GM18505 (cell line): ENCODE measurements at regions not wholly inside any gene's neighbourhood (a gene's known extent, or its start where the extent isn't known, plus 50 kb on each side); places are given as distances from the start of the nearest gene placed in this dataset.

Experiments
- ATAC-seq: cut with Tn5 transposase; IDR thresholded peaks from one replicate; pipeline ENCODE4 v1.9.1; 2021; ENCODE audit not compliant: unreplicated experiment
- POLR2A ChIP-seq: IDR thresholded peaks from 4 replicates; pipeline ENCODE4 v1.6.1; 2011; ENCODE audit warnings: borderline replicate concordance; ENCODE audit not compliant: insufficient read depth, insufficient read length; ENCODE audit errors: extremely low read depth

- no peak for ATAC-seq
- no peak for TF ChIP-seq POLR2A
Measured at GRCh38 chr10:53432035-53432434, 659.5 kb upstream of the MBL2 start.

GRCh38 chr10:53430974-53431373, 658.4 kb upstream of the MBL2 start:
- ATAC-seq, result no peak
- TF ChIP-seq POLR2A, result no peak

DNA sequence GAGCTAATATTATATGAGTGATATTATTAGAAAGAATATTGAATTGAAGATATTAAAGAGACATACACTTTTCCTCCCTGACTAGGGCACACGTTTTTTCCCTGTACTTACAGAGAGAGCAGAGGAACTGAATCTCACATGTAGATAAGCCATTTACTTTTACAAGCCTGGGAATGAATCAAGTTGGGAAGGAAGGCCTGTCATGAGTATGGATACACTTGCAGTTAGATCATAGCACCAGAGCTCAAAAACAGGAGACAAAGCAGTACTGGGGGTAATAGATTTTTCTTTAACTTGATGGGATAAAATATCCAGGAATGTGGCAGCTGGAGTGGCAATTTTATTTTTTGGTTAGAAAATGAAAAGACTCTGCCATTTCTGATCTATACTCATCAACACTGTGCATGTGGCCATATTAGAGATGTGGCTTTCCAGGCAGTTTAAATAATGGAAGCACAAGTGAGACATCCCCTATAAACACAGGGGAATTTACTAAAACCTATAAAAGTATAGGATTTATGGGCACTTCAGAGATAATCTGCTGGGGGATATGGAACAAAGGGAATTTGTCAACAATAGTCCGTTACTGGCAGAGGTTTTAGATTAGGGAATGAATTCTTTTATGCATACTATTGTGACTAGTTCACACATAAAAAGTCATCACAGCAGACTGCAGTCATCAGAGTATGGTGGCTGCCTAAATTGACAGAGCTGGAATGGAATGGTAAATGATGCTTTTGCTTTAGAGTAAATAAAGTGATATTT, 657.7 kb upstream of the MBL2 start:
- TF ChIP-seq POLR2A, result no peak
- ATAC-seq, result no peak

DNA sequence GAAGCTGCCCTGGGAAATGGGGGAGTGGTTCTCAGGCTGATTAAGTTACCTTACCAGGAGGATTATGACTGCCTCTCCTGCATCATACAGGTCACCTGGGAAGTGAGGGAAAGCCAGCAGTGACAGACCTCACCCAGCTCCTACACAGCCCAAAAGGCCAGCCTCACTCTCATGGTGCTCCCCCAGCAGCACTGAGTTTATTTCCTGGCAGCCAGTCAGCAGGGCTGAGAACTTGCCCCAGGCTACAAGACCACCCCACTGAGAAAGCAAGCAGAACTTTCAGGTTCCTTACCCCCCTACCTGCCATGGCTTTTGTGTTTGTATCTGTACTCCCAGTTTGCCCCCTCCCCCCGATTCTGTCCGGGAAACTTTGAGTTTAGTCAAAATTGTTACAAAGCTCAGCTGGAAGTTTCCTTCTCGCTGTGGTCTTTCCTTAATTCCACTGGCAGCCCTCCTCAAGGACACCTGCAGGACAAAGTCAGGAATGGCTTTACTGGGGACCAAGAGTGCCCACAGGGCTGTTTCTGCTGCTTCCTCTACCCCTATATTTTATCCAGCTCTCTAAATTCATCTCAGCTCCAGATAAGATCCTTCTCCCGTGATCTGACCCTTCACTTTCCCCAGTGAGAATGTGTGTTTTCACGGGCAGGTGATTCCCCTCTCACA, 649.8 kb upstream of the MBL2 start:
- ATAC-seq, result no peak
- TF ChIP-seq POLR2A, result no peak

DNA sequence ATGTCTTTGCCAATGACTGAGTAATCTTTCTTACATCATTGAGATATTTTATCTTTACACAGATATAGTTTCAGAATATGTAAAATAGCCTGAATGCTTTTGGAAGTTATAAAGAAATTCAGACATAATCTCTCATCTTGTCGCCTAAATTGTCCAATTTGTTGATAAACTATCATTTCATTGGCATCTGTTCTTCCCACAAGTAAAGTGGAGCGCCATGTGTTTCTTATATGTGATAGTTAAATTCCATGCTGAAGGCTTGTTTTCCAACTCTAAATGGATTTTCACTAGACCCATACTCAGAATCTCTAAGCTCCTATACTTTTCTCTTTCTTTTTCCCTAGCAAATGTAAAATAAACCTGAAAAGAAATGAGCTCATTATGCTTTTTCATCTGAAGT, 640.1 kb upstream of the MBL2 start:
- no peak for TF ChIP-seq POLR2A
- ATAC-seq, result no peak

GRCh38 chr10:53406532-53406931, 633.9 kb upstream of the MBL2 start:
- no peak for ATAC-seq
- TF ChIP-seq POLR2A, result no peak

- ATAC-seq, result no peak
- TF ChIP-seq POLR2A, result no peak
Measured at GRCh38 chr10:53403688-53404087, 631.1 kb upstream of the MBL2 start.

- TF ChIP-seq POLR2A, result no peak
- ATAC-seq, result no peak
Measured at GRCh38 chr10:53402594-53402993, 630.0 kb upstream of the MBL2 start.

GRCh38 chr10:53401536-53401935, 629.0 kb upstream of the MBL2 start:
- ATAC-seq, result no peak

DNA sequence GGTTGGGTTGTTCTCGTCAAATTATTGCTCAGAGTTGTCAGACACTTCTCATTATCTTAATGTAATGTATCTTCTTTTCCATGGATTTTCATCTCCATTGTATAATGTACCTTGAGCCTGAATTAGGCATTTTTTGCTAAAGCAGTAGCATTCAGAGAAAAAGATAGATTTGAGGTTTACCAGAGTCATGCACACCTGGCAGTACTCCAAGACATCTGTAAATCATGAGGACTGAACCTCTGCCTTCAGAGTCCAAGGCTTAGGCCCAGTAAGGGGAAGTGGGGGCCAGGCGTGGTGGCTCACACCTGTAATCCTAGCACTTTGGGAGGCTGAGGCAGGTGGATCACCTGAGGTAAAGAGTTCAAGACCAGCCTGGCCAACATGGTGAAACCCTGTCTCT, 624.3 kb upstream of the MBL2 start:
- ATAC-seq, result no peak
- no peak for TF ChIP-seq POLR2A

More at GRCh38 chr10:53401536-53401935, 629.0 kb upstream of the MBL2 start:
- no peak for TF ChIP-seq POLR2A

DNA sequence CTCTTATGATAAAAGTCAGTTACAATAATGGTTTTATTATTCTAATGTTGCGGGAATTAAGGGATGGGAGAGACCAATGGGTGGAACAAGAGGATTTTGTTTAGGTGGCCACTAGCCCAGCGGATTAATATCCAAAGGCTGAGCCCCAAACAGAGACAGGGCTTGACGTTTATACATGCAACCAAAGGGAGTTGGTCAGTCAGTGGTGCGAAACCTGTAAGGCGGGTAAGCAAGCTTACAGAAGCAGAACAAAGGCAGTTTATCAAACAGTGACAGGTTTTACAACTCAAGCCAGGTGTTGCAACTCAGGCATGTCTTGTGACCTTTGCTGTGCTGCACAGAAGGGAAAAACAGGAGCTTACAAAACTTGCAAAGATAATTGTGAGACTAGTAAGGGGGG, 622.9 kb upstream of the MBL2 start:
- TF ChIP-seq POLR2A, result no peak
- no peak for ATAC-seq

DNA sequence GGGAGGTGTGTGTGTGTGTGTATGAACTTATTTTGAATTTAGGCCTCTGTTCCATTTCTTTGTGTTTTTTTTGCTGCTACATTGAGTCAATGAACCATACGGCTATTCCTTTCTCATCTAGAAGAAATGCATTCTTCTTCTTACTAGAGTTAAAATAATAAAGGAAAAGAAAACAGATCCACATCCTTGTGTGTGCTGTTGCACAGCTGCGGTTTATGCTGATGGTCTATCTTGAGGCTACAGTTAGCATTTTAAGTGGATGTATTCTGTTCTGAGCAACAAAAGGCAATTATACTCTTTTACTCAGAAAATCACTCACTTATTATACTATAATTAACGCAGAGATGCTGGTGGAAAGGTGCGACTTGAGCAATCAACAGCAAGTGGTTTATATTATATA, 615.0 kb upstream of the MBL2 start:
- no peak for ATAC-seq
- no peak for TF ChIP-seq POLR2A

DNA sequence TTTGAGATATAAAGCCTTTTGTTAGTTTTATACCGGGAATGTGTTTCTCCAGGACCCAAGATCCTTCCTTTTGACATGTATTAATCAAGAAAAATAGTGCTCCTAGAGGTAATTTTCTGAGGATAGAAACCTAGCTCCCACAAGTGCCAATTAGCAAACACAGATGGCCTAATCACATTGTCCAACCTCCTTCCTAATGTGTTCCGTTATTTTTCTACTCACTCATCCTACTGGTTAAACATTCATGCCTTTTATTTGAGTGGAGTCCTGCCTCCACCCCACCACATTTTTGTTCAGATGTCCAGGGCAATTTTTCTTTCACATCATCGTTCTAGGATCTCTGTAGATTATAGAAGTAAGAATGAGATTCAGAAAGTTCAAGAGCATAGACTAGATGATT, 610.0 kb upstream of the MBL2 start:
- ATAC-seq, result no peak
- no peak for TF ChIP-seq POLR2A

GRCh38 chr10:53379956-53380355, 607.4 kb upstream of the MBL2 start:
- TF ChIP-seq POLR2A, result no peak
- no peak for ATAC-seq
